Vagina (tissue), 2 donors: ENCODE measurements at regions not wholly inside any gene's neighbourhood (a gene's known extent, or its start where the extent isn't known, plus 50 kb on each side); places are given as distances from the start of the nearest gene placed in this dataset.

Source experiments
- DNase-seq, 2 donors: peaks; one replicate each; pipeline ENCODE4 v3.0.0-alpha.2; 2017; ENCODE audit errors: extremely low spot score in 2 of 2
- H3K27ac ChIP-seq: fragments of 200-600 bp; sonication (generic); one replicate; pipeline ENCODE4 v1.5.1; 2019
- H3K27me3 ChIP-seq: fragments of 200-600 bp; sonication (generic); one replicate; pipeline ENCODE4 v1.5.1; 2019
- H3K36me3 ChIP-seq, 2 donors: fragments of 200-600 bp; sonication (generic); one replicate each; pipeline ENCODE4 v1.5.1; 2017 to 2019
- H3K4me1 ChIP-seq: fragments of 200-600 bp; sonication (generic); one replicate; pipeline ENCODE4 v1.5.1; 2019
- H3K4me3 ChIP-seq, 2 donors: fragments of 200-600 bp; sonication (generic); 1 replicate in 1 of 2; 2 replicates in 1 of 2; pipeline ENCODE4 v1.5.1; 2016 to 2019
- H3K9me3 ChIP-seq: fragments of 200-600 bp; sonication (generic); one replicate; pipeline ENCODE4 v1.5.1; 2019
- CTCF ChIP-seq, 3 experiments: fragments of 450-650 bp in 2 of 3; fragments of 200-600 bp in 1 of 3; sonication (generic) in 1 of 3; IDR thresholded peaks; one replicate each; pipeline ENCODE4 v1.5.1; 2017 to 2019; ENCODE audit warnings: antibody characterized with exemption in 3 of 3, mild to moderate bottlenecking in 2 of 3, moderate library complexity in 2 of 3
- POLR2A ChIP-seq, 2 donors: fragments of 450-650 bp; IDR thresholded peaks; one replicate each; pipeline ENCODE4 v1.6.1; 2017; ENCODE audit warnings: antibody characterized with exemption in 2 of 2, mild to moderate bottlenecking in 2 of 2, moderate library complexity in 2 of 2
- POLR2AphosphoS5 ChIP-seq, 2 donors: sonication (generic); formaldehyde crosslinking; IDR thresholded peaks; one replicate each; pipeline ENCODE4 v1.9.0; 2017; ENCODE audit warnings: antibody characterized with exemption in 2 of 2, mild to moderate bottlenecking in 2 of 2, low read depth in 1 of 2; ENCODE audit not compliant: insufficient read depth in 1 of 2
- intact Hi-C: fragments of 100-400 bp; cut with DNase I; formaldehyde crosslinking; loops from one replicate; pipeline ENCODE4 v1.15.1; 2023

GRCh38 chr15:81819924-81820635 is 225.7 kb downstream of the MEX3B start:
- Histone ChIP-seq H3K4me1 (no peaks in the 10 kb centered on the region), H3K9me3 (no peaks in the 10 kb centered on the region), H3K4me3 (no peak overlapping the region), H3K36me3 (no peaks in the 10 kb centered on the region), H3K27me3 (no peaks in the 10 kb centered on the region), H3K27ac (no peak overlapping the region)
- DNase-seq, result no peak
- TF ChIP-seq POLR2A (IDR thresholded peaks at IDR 0.05) (no peak), POLR2AphosphoS5 (IDR thresholded peaks at IDR 0.05; ENCODE audit: insufficient read depth in 1 of 2, low read depth in 1 of 2) (no peak), CTCF (IDR thresholded peaks at IDR 0.05) (no peak)
- intact Hi-C loops, result no loop called here

GRCh38 chr15:81814882-81815455 is 230.8 kb downstream of the MEX3B start:
- no peak for DNase-seq
- H3K27me3 ChIP-seq, result no peaks in the 10 kb centered on the region
- intact Hi-C loops, result no loop called here

GRCh38 chr15:81813215-81813614 is 232.6 kb downstream of the MEX3B start:
- TF ChIP-seq POLR2AphosphoS5 (IDR thresholded peaks at IDR 0.05; ENCODE audit: insufficient read depth in 1 of 2, low read depth in 1 of 2), result no peak
- TF ChIP-seq POLR2A (IDR thresholded peaks at IDR 0.05), result no peak
- no peak for TF ChIP-seq CTCF (IDR thresholded peaks at IDR 0.05)
- H3K27ac ChIP-seq, result no peak overlapping the region
- H3K9me3 ChIP-seq, result no peaks in the 10 kb centered on the region
- no peak overlapping the region for H3K4me3 ChIP-seq
- DNase-seq, result no peak
- H3K27me3 ChIP-seq, result no peaks in the 10 kb centered on the region
- H3K4me1 ChIP-seq, result no peaks in the 10 kb centered on the region
- intact Hi-C loops, result no loop called here
- no peaks in the 10 kb centered on the region for H3K36me3 ChIP-seq

More at GRCh38 chr15:81814882-81815455, 230.8 kb downstream of the MEX3B start:
- H3K4me3 ChIP-seq, result no peak overlapping the region
- H3K36me3 ChIP-seq, result no peaks in the 10 kb centered on the region
- H3K27ac ChIP-seq, result no peak overlapping the region
- H3K9me3 ChIP-seq, result no peaks in the 10 kb centered on the region
- no peaks in the 10 kb centered on the region for H3K4me1 ChIP-seq
- no peak for TF ChIP-seq POLR2AphosphoS5 (IDR thresholded peaks at IDR 0.05; ENCODE audit: insufficient read depth in 1 of 2, low read depth in 1 of 2)
- TF ChIP-seq POLR2A (IDR thresholded peaks at IDR 0.05), result no peak
- TF ChIP-seq CTCF (IDR thresholded peaks at IDR 0.05), result no peak

- Histone ChIP-seq H3K27me3 (no peaks in the 10 kb centered on the region), H3K36me3 (no peaks in the 10 kb centered on the region), H3K9me3 (no peaks in the 10 kb centered on the region), H3K27ac (no peak overlapping the region), H3K4me1 (no peaks in the 10 kb centered on the region), H3K4me3 (no peak overlapping the region)
- intact Hi-C loops, result no loop called here
- no peak for DNase-seq
- TF ChIP-seq CTCF (IDR thresholded peaks at IDR 0.05) (no peak), POLR2AphosphoS5 (IDR thresholded peaks at IDR 0.05; ENCODE audit: insufficient read depth in 1 of 2, low read depth in 1 of 2) (no peak), POLR2A (IDR thresholded peaks at IDR 0.05) (no peak)
Measured at GRCh38 chr15:81812456-81812855, 233.4 kb downstream of the MEX3B start.

- TF ChIP-seq CTCF (IDR thresholded peaks at IDR 0.05) (no peak), POLR2AphosphoS5 (IDR thresholded peaks at IDR 0.05; ENCODE audit: insufficient read depth in 1 of 2, low read depth in 1 of 2) (no peak), POLR2A (IDR thresholded peaks at IDR 0.05) (no peak)
- no peak overlapping the region for H3K4me3 ChIP-seq
Measured at GRCh38 chr15:81811736-81812135, 234.1 kb downstream of the MEX3B start.

More at GRCh38 chr15:81811736-81812135, 234.1 kb downstream of the MEX3B start:
- H3K27me3 ChIP-seq, result no peaks in the 10 kb centered on the region
- no peak for DNase-seq
- no peaks in the 10 kb centered on the region for H3K9me3 ChIP-seq
- H3K36me3 ChIP-seq, result no peaks in the 10 kb centered on the region
- H3K4me1 ChIP-seq, result no peaks in the 10 kb centered on the region
- no peak overlapping the region for H3K27ac ChIP-seq
- intact Hi-C loops, result no loop called here
